Stimulated activated CD4-positive, alpha-beta T cell treated with anti-CD3 and anti-CD28 coated beads, Interleukin-4, amount 100 ng/mL, for 24 hours (primary cell): ENCODE measurements at regions not wholly inside any gene's neighbourhood (a gene's known extent, or its start where the extent isn't known, plus 50 kb on each side); places are given as distances from the start of the nearest gene placed in this dataset.
"Not testable (repeated sequence)": the region's sequence is repeated elsewhere in the genome, so short reads cannot be mapped to it uniquely, and the experiment has no call there.

Experiments
- DNase-seq: peaks from one replicate; pipeline ENCODE4 v3.0.0-alpha.2; 2020

GRCh38 chr10:32140403-32140802 lies 84.2 kb upstream of the KIF5B start:
- no peak for DNase-seq

GRCh38 chr10:32139223-32140073 lies 83.2 kb upstream of the KIF5B start:
- no peak for DNase-seq

- not testable (repeated sequence) for DNase-seq
Measured at GRCh38 chr10:32136927-32137326, 80.7 kb upstream of the KIF5B start.

- not testable (repeated sequence) for DNase-seq
Measured at GRCh38 chr10:32135796-32136195, 79.6 kb upstream of the KIF5B start.

- DNase-seq = no peak
Measured at GRCh38 chr10:32132357-32132946, 76.2 kb upstream of the KIF5B start.

- no peak for DNase-seq
Measured at GRCh38 chr10:32131388-32131787, 75.2 kb upstream of the KIF5B start.

- no peak for DNase-seq
Measured at GRCh38 chr10:32130788-32131187, 74.6 kb upstream of the KIF5B start.

GRCh38 chr10:32125023-32125422 lies 68.8 kb upstream of the KIF5B start:
- no peak for DNase-seq

GRCh38 chr10:32123021-32123420 lies 66.8 kb upstream of the KIF5B start:
- DNase-seq = no peak

- DNase-seq = no peak
Measured at GRCh38 chr10:32121648-32122047, 65.4 kb upstream of the KIF5B start.

- no peak for DNase-seq
Measured at GRCh38 chr10:32120147-32120546, 63.9 kb upstream of the KIF5B start.

GRCh38 chr10:32114508-32114907 lies 58.3 kb upstream of the KIF5B start:
- no peak for DNase-seq

GRCh38 chr10:32112055-32112454 lies 55.8 kb upstream of the KIF5B start:
- DNase-seq = no peak

GRCh38 chr10:32111585-32111984 lies 55.4 kb upstream of the KIF5B start:
- DNase-seq = no peak

GRCh38 chr10:32110790-32111189 lies 54.6 kb upstream of the KIF5B start:
- no peak for DNase-seq

- no peak for DNase-seq
Measured at GRCh38 chr10:32109603-32110002, 53.4 kb upstream of the KIF5B start.
